Endothelial cell of umbilical vein (primary cell): ENCODE measurements at regions not wholly inside any gene's neighbourhood (a gene's known extent, or its start where the extent isn't known, plus 50 kb on each side); places are given as distances from the start of the nearest gene placed in this dataset.

Source experiments
- EZH2 ChIP-seq: IDR thresholded peaks from 2 replicates; pipeline ENCODE4 v1.6.1; 2012; ENCODE audit warnings: borderline replicate concordance, low read depth, mild to moderate bottlenecking, moderate library complexity, low read length, inconsistent platforms; ENCODE audit not compliant: severe bottlenecking
- FOS ChIP-seq: IDR thresholded peaks from 2 replicates; pipeline ENCODE4 v1.6.1; 2011; ENCODE audit warnings: mild to moderate bottlenecking, low read length, moderate library complexity, borderline replicate concordance; ENCODE audit not compliant: insufficient read depth
- GATA2 ChIP-seq: IDR thresholded peaks from 2 replicates; pipeline ENCODE4 v1.7.0; 2011; ENCODE audit warnings: low read depth, mild to moderate bottlenecking, moderate library complexity, mixed read lengths, low read length; ENCODE audit not compliant: insufficient read length, insufficient read depth
- JUN ChIP-seq: IDR thresholded peaks from 2 replicates; pipeline ENCODE4 v1.6.1; 2011; ENCODE audit warnings: borderline replicate concordance, low read depth; ENCODE audit not compliant: insufficient read length, insufficient read depth
- MYC ChIP-seq: IDR thresholded peaks from one replicate; pipeline ENCODE4 v1.6.1; 2011; ENCODE audit warnings: mild to moderate bottlenecking, low read depth, low read length
- POLR2A ChIP-seq: IDR thresholded peaks from 2 replicates; pipeline ENCODE4 v1.6.1; 2012; ENCODE audit warnings: low read depth, mild to moderate bottlenecking, control low read depth, low read length
- POLR2AphosphoS5 ChIP-seq: IDR thresholded peaks from 2 replicates; pipeline ENCODE4 v1.6.1; 2012; ENCODE audit warnings: low read depth, mild to moderate bottlenecking, control low read depth, low read length, moderate library complexity; ENCODE audit not compliant: insufficient read depth
- TF ChIP-seq, protein P1 (sequence below), 2 donors: IDR thresholded peaks; 1 replicate in 1 of 2; 2 replicates in 1 of 2; pipeline ENCODE4 v1.5.1; 2011; ENCODE audit warnings: low read length in 2 of 2, mild to moderate bottlenecking in 2 of 2, moderate library complexity in 2 of 2, control low read depth in 1 of 2, inconsistent platforms in 1 of 2, low read depth in 1 of 2; ENCODE audit not compliant: insufficient read depth in 1 of 2; ENCODE audit errors: extremely low read depth in 1 of 2

- TF ChIP-seq, protein P1, sequence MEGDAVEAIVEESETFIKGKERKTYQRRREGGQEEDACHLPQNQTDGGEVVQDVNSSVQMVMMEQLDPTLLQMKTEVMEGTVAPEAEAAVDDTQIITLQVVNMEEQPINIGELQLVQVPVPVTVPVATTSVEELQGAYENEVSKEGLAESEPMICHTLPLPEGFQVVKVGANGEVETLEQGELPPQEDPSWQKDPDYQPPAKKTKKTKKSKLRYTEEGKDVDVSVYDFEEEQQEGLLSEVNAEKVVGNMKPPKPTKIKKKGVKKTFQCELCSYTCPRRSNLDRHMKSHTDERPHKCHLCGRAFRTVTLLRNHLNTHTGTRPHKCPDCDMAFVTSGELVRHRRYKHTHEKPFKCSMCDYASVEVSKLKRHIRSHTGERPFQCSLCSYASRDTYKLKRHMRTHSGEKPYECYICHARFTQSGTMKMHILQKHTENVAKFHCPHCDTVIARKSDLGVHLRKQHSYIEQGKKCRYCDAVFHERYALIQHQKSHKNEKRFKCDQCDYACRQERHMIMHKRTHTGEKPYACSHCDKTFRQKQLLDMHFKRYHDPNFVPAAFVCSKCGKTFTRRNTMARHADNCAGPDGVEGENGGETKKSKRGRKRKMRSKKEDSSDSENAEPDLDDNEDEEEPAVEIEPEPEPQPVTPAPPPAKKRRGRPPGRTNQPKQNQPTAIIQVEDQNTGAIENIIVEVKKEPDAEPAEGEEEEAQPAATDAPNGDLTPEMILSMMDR (IDR thresholded peaks at IDR 0.05; ENCODE audit: extremely low read depth in 1 of 2, insufficient read depth in 1 of 2, low read depth in 1 of 2, low read length in 2 of 2) = no peak
- TF ChIP-seq POLR2A (no peak), EZH2 (no peak), POLR2AphosphoS5 (no peak), MYC (no peak), JUN (no peak), FOS (no peak), GATA2 (no peak)
Measured at GRCh38 chr21:14900611-14901010, 164.2 kb downstream of the NRIP1 start.
